ENCODE measurements at regions not wholly inside any gene's neighbourhood (a gene's known extent, or its start where the extent isn't known, plus 50 kb on each side); places are given as distances from the start of the nearest gene placed in this dataset.

GRCh38 chr9:19623941-19624340 is 164.9 kb downstream of the SLC24A2 start:
- TF ChIP-seq EZH2 (IDR thresholded peaks at IDR 0.05; ENCODE audit: borderline replicate concordance, control insufficient read depth, low read depth, low read length), result no peak
- no peak for TF ChIP-seq GABPA (IDR thresholded peaks at IDR 0.05; ENCODE audit: low read depth)
